Activated gamma-delta T cell treated with anti-CD3 and anti-CD28 coated beads, Interleukin-2, amount 50 U/mL, for 16 hours (primary cell): ENCODE measurements at regions not wholly inside any gene's neighbourhood (a gene's known extent, or its start where the extent isn't known, plus 50 kb on each side); places are given as distances from the start of the nearest gene placed in this dataset.
"Not testable (repeated sequence)": the region's sequence is repeated elsewhere in the genome, so short reads cannot be mapped to it uniquely, and the experiment has no call there.

Experiments used
- DNase-seq: peaks from one replicate; pipeline ENCODE4 v3.0.0-alpha.2; 2020; ENCODE audit warnings: low read depth

GRCh38 chr3:156048483-156048882 lies 71.9 kb upstream of the KCNAB1 start:
- not testable (repeated sequence) for DNase-seq

DNA sequence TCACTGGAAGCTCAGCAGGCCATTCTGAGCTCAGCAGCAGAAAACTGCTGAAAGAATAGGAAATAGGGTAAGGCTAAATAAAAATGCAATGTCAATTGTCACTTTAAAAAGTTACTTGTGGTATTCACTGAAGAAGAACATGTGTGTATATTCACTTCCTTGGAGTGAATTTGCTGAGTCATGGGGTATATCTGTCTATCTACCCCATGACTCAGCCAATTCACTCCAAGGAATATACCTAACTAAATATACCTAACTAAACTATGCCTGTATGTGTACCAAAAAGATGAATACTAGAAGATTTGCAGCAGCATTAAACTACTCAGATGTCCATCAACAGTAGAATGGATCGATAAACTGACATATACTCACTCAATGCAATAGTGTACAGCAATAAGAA lies 69.5 kb upstream of the KCNAB1 start:
- DNase-seq, result no peak

- DNase-seq, result no peak
These were observed 68.7 kb upstream of the KCNAB1 start for GRCh38 chr3:156051651-156052050.

DNA sequence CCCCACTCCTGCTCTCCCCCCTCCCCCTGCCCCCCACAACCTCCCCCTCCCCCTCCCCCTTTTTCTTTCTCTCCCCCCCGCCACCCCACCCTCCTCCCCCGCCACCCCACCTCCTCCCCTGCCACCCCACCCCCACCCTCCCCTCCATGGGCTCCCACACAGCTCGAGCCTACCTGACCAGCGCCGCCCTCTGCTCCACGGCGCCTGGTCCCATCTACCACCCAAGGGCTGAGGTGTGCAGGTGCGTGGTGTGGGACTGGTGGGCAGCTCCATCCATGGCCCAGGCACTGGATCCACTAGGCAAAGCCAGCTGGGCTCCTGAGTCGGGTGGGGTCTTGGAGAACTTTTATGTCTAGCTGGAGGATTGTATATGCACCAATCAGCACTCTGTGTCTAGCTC lies 68.3 kb upstream of the KCNAB1 start:
- no peak for DNase-seq

DNA sequence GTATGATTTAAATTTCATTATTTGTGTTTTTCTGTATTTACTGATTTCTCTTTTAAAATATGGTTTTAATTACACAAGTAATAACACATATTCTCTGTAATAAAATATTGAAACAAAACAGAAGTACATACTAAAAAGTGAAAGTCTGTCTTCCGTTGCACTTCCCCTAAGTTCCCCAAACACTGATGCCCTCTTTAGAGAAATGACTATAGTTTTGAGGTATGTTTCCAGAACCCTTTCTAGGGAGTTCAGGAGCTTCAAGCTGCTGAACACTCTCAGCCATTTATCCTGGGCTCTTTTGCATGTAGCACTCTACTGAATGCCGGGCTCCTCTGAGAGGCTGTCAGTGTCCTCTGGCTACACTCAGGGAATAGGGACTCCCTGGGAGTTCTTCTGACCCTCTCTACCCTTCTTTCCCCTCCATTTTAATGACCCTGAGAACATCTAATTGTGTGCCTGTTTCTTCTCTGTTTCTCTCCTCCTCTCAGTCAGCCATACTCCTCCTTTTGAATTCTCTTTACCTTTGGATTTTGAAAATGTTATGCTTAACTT lies 60.4 kb upstream of the KCNAB1 start:
- DNase-seq, result no peak

- not testable (repeated sequence) for DNase-seq
These were observed 52.2 kb upstream of the KCNAB1 start for GRCh38 chr3:156068151-156068550.

DNA sequence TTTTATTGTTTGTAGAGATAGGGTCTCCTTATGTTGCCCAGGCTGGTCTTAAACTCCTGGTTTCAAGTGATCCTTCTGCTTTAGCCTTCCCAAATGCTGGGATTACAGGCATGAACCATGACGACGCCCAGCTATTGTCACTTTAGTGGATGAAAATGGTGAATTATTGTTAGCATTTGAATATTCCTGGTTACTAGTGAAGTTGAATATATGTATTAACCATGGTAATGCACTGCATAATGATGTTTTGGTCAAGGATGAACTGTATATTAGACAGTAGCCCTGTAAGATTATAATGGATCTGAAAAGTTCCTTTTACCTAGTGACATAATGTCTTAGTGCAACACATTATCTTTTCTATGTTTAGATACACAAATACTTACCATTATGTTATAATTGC lies 50.4 kb upstream of the KCNAB1 start:
- DNase-seq, result no peak
